Smooth muscle cell (in vitro differentiated cells): ENCODE measurements at regions not wholly inside any gene's neighbourhood (a gene's known extent, or its start where the extent isn't known, plus 50 kb on each side); places are given as distances from the start of the nearest gene placed in this dataset.
"Not testable (repeated sequence)": the region's sequence is repeated elsewhere in the genome, so short reads cannot be mapped to it uniquely, and the experiment has no call there.

Experiments
- DNase-seq: peaks from one replicate; lab custom pipeline; 2025; ENCODE audit not compliant: unreplicated experiment; lab: John Stamatoyannopoulos, UW
- H2AFZ ChIP-seq: fragments of 200-600 bp; sonication (generic); 2 replicates; pipeline ENCODE4 v1.6.0; 2016; ENCODE audit warnings: antibody characterized with exemption, low read depth, mild to moderate bottlenecking
- H3F3A ChIP-seq: fragments of 200-600 bp; sonication (generic); 2 replicates; pipeline ENCODE4 v1.6.0; 2017; ENCODE audit warnings: antibody characterized with exemption, low read depth
- H3K27ac ChIP-seq: fragments of 200-600 bp; sonication (generic); 2 replicates; pipeline ENCODE4 v1.5.1; 2016; ENCODE audit warnings: low read depth, mild to moderate bottlenecking
- H3K27me3 ChIP-seq: fragments of 200-600 bp; sonication (generic); 2 replicates; pipeline ENCODE4 v1.6.1; 2016; ENCODE audit warnings: low read depth, mild to moderate bottlenecking
- H3K36me3 ChIP-seq: fragments of 200-600 bp; sonication (generic); 2 replicates; pipeline ENCODE4 v1.5.1; 2016; ENCODE audit warnings: low read depth
- H3K4me1 ChIP-seq: fragments of 200-600 bp; sonication (generic); 2 replicates; pipeline ENCODE4 v1.5.1; 2016; ENCODE audit warnings: low read depth
- H3K4me2 ChIP-seq: fragments of 200-600 bp; sonication (generic); 2 replicates; pipeline ENCODE4 v1.6.0; 2016; ENCODE audit warnings: mild to moderate bottlenecking
- H3K4me3 ChIP-seq: fragments of 200-600 bp; sonication (generic); 2 replicates; pipeline ENCODE4 v1.5.1; 2016; ENCODE audit warnings: mild to moderate bottlenecking
- H3K79me2 ChIP-seq: fragments of 200-600 bp; sonication (generic); 2 replicates; pipeline ENCODE4 v1.6.0; 2016; ENCODE audit warnings: low read depth, mild to moderate bottlenecking
- H3K9ac ChIP-seq: fragments of 200-600 bp; sonication (generic); 2 replicates; pipeline ENCODE4 v1.6.0; 2016; ENCODE audit warnings: low read depth
- H3K9me3 ChIP-seq: fragments of 200-600 bp; sonication (generic); replicated peaks from 2 replicates; pipeline ENCODE4 v1.5.1; 2016; ENCODE audit warnings: low read depth
- H4K20me1 ChIP-seq: fragments of 200-600 bp; sonication (generic); 2 replicates; pipeline ENCODE4 v1.6.0; 2016; ENCODE audit warnings: low read depth
- WGBS: methylation state at CpG from one replicate; pipeline ENCODE4 v1.1.7; 2016; ENCODE audit warnings: low lambda C conversion rate; 5-methylcytosine and 5-hydroxymethylcytosine counted together
- TF ChIP-seq, protein P1 (sequence below): fragments of 200-600 bp; sonication (generic); IDR thresholded peaks from 2 replicates; pipeline ENCODE4 v1.5.1; 2017; ENCODE audit warnings: borderline replicate concordance, mild to moderate bottlenecking, antibody characterized with exemption; ENCODE audit not compliant: insufficient read depth, poor library complexity, severe bottlenecking

DNA sequence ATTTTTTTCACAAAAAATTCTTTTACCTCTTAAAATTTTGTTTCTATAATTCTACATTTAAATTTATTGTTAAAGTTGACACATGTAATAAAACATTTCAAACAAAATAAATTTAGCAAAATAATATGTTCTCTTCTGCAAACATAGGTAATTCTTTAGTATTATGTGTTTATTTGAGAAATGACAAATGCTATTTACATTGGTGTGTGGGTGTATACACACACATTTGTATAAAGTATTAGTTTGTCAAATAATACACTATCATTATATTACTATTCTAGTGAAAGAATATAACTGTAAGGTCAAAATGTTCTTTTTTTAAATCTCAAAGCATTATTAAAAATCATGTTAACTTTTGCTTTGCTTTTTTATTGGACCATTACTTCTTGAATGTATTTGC, 1370.6 kb downstream of the SI start:
- no peaks in the 10 kb centered on the region for H3K79me2 ChIP-seq
- no peak overlapping the region for H3K9ac ChIP-seq
- no peak for DNase-seq
- H4K20me1 ChIP-seq = no peaks in the 10 kb centered on the region
- no peaks in the 10 kb centered on the region for H3K4me1 ChIP-seq
- H3F3A ChIP-seq = no peaks in the 10 kb centered on the region
- H3K4me3 ChIP-seq = no peak overlapping the region
- no peak overlapping the region for H3K4me2 ChIP-seq
- no peaks in the 10 kb centered on the region for H3K36me3 ChIP-seq
- H2AFZ ChIP-seq = no peak overlapping the region
- TF ChIP-seq, protein P1, sequence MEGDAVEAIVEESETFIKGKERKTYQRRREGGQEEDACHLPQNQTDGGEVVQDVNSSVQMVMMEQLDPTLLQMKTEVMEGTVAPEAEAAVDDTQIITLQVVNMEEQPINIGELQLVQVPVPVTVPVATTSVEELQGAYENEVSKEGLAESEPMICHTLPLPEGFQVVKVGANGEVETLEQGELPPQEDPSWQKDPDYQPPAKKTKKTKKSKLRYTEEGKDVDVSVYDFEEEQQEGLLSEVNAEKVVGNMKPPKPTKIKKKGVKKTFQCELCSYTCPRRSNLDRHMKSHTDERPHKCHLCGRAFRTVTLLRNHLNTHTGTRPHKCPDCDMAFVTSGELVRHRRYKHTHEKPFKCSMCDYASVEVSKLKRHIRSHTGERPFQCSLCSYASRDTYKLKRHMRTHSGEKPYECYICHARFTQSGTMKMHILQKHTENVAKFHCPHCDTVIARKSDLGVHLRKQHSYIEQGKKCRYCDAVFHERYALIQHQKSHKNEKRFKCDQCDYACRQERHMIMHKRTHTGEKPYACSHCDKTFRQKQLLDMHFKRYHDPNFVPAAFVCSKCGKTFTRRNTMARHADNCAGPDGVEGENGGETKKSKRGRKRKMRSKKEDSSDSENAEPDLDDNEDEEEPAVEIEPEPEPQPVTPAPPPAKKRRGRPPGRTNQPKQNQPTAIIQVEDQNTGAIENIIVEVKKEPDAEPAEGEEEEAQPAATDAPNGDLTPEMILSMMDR = no peak
- no peak overlapping the region for H3K27ac ChIP-seq
- H3K9me3 ChIP-seq = no peaks in the 10 kb centered on the region
- no peaks in the 10 kb centered on the region for H3K27me3 ChIP-seq

DNA sequence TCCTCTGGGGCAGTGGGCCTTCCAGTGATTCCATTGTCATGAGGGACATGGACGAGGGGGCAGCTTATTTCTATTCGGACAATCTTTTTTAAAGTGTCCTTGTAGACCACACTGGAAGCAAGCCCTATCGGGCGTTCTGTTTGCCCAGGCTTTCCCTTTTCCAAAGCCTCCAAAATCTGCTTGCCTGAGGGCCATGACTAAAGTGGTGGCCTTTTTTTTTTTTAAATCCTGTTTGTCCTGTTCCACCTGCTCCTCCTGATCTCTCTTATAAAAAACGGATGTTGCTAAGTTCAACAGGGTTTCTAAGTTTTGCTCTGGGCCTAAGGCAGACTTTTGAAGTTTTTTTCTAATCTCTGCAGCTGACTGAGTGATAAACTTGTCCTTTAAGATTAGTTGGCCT, 1380.1 kb downstream of the SI start:
- H3K79me2 ChIP-seq, H3K36me3 ChIP-seq, H3K4me1 ChIP-seq, H3K9ac ChIP-seq, H3K4me3 ChIP-seq, H3K27ac ChIP-seq, DNase-seq, H3K9me3 ChIP-seq, H3F3A ChIP-seq, H3K4me2 ChIP-seq, H3K27me3 ChIP-seq, H2AFZ ChIP-seq, H4K20me1 ChIP-seq: not testable (repeated sequence)
- WGBS = 62% methylated on average over 5 of the region's 5 CpGs

DNA sequence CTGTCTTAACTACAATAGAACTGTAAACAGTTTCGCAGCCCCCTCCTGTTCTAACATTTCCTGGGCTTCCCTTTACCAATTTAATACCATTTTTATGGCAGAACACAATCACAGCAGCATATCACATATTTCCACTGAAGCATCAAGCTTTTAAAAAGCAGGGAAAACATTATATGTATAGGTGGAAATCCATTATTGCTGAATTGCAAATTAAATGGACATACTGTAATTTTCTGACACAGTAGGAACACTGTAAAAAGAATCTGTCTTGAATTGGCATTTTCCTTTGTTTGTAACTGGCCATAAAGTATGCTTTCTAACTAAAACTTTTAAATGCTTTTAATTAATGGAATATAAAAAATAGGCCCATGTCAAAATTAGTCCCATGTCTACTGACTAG, 1385.8 kb downstream of the SI start:
- Histone ChIP-seq H3K9ac (no peak overlapping the region), H2AFZ (no peak overlapping the region), H3F3A (no peaks in the 10 kb centered on the region), H4K20me1 (no peaks in the 10 kb centered on the region), H3K4me1 (no peaks in the 10 kb centered on the region), H3K27me3 (no peaks in the 10 kb centered on the region), H3K9me3 (peaks cover 3% of the 10 kb centered on the region), H3K79me2 (no peaks in the 10 kb centered on the region), H3K27ac (no peak overlapping the region), H3K4me3 (no peak overlapping the region), H3K36me3 (no peaks in the 10 kb centered on the region), H3K4me2 (no peak overlapping the region)
- TF ChIP-seq, protein P1 = no peak
- 93% methylated on average over 1 of the region's 1 CpG for WGBS
- no peak for DNase-seq

DNA sequence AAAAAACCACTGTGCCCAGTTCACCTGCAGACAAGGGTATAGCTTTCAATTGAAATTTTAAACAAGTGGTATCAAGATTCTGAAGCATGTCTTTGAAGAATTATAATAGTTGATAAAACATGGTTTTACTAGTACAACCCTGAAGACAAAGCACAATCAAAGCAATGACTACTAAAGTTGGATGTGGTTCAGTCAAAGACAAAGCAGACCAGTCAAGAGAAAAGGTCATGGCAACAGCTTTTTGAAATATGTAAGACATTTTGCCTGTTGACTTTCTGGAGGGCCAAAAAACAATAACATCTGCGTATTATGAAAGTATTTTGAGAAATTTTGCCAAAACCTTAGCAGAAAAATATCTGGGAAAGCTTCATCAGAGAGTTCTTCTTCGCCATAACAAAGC, 1393.6 kb downstream of the SI start:
- H3K4me1 ChIP-seq = no peaks in the 10 kb centered on the region
- TF ChIP-seq, protein P1 = no peak
- no peak for DNase-seq
- no peaks in the 10 kb centered on the region for H3K36me3 ChIP-seq
- H3F3A ChIP-seq = no peaks in the 10 kb centered on the region
- no peak overlapping the region for H3K9ac ChIP-seq
- no peak overlapping the region for H3K4me2 ChIP-seq
- no peak overlapping the region for H2AFZ ChIP-seq
- no peak overlapping the region for H3K27ac ChIP-seq
- H3K27me3 ChIP-seq = no peaks in the 10 kb centered on the region
- WGBS = 93% methylated on average over 2 of the region's 2 CpGs
- peaks cover 3% of the 10 kb centered on the region for H3K9me3 ChIP-seq
- no peaks in the 10 kb centered on the region for H3K79me2 ChIP-seq
- no peak overlapping the region for H3K4me3 ChIP-seq
- H4K20me1 ChIP-seq = no peaks in the 10 kb centered on the region
